Endothelial cell (in vitro differentiated cells): ENCODE measurements at regions not wholly inside any gene's neighbourhood (a gene's known extent, or its start where the extent isn't known, plus 50 kb on each side); places are given as distances from the start of the nearest gene placed in this dataset.

Experiments
- DNase-seq: peaks from one replicate; pipeline ENCODE4 v3.0.0; 2021; ENCODE audit warnings: low spot score
- H3K27ac Mint-ChIP-seq: one replicate; pipeline ENCODE4 v1.8.0; 2021; ENCODE audit warnings: mixed read lengths, inconsistent platforms; ENCODE audit not compliant: unreplicated experiment
- H3K27me3 Mint-ChIP-seq: one replicate; pipeline ENCODE4 v1.8.0; 2021; ENCODE audit warnings: mild to moderate bottlenecking, moderate library complexity, mixed read lengths, inconsistent platforms; ENCODE audit not compliant: unreplicated experiment
- H3K36me3 Mint-ChIP-seq: one replicate; pipeline ENCODE4 v1.8.0; 2021; ENCODE audit warnings: mild to moderate bottlenecking, low read depth, mixed read lengths, inconsistent platforms; ENCODE audit not compliant: unreplicated experiment
- H3K4me1 Mint-ChIP-seq: one replicate; pipeline ENCODE4 v1.8.0; 2021; ENCODE audit warnings: mild to moderate bottlenecking, mixed read lengths, inconsistent platforms; ENCODE audit not compliant: unreplicated experiment
- H3K4me3 Mint-ChIP-seq: one replicate; pipeline ENCODE4 v1.8.0; 2021; ENCODE audit warnings: mild to moderate bottlenecking, mixed read lengths, inconsistent platforms; ENCODE audit not compliant: unreplicated experiment
- H3K9me3 Mint-ChIP-seq: one replicate; pipeline ENCODE4 v1.8.0; 2021; ENCODE audit warnings: mixed read lengths, inconsistent platforms; ENCODE audit not compliant: unreplicated experiment
- CTCF ChIP-seq: fragments of 200-600 bp; sonication (generic); IDR thresholded peaks from one replicate; pipeline ENCODE4 v1.5.0; 2021; ENCODE audit warnings: antibody characterized with exemption; ENCODE audit not compliant: unreplicated experiment

DNA sequence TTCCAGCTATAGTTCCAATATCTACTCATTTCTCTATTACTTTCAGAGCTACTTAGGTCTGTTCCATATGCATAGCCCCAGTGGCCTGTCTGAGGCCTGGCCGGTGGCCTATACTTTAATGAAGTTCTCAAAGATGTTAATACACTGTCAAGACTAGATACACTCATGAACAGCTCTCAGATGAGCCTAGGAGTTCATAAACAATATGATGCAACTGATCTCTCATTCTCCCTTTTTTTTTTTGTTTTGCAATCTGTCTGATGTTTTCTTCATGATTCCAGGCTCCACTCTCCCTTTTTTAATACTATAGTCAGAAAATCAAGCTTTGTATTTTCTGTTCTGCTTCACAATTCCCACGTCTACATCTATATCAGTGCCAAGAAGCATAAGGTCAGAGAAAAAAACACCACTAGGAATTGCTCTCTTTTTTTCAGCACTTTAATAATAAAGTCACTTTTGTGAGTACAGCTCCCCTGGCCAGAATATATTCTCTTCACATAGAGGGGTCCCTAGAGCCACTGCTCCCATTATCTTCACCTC, 321.0 kb downstream of the C7orf25 start:
- Mint-ChIP-seq H3K36me3 (peaks cover 6% of the 10 kb centered on the region), H3K4me1 (no peaks in the 10 kb centered on the region), H3K27ac (no peak overlapping the region), H3K9me3 (peaks cover 5% of the 10 kb centered on the region), H3K27me3 (no peaks in the 10 kb centered on the region), H3K4me3 (no peak overlapping the region)
- TF ChIP-seq CTCF, result no peak
- DNase-seq, result no peak

DNA sequence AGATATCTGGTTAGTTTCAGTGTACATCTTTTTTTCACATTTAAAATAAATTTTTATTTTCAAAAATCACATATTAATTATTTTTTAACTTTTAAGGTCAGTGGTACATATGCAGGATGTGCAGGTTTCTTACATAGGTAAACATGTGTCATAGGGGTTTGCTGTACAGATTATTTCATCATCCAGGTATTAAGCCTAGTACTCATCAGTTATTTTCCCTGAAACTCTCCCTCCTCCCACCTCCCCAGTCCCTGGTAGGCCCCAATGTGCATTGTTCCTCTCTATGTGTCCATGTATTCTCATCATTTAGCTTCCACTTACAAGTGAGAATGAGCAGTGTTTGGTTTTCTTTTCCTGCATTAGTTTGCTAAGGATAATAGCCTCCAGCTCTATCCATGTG, 323.0 kb downstream of the C7orf25 start:
- no peak for DNase-seq
- H3K27ac Mint-ChIP-seq, result no peak overlapping the region
- peaks cover 1% of the 10 kb centered on the region for H3K27me3 Mint-ChIP-seq
- peaks cover 6% of the 10 kb centered on the region for H3K36me3 Mint-ChIP-seq
- no peak overlapping the region for H3K4me3 Mint-ChIP-seq
- peaks cover 5% of the 10 kb centered on the region for H3K9me3 Mint-ChIP-seq
- H3K4me1 Mint-ChIP-seq, result no peaks in the 10 kb centered on the region
- TF ChIP-seq CTCF, result no peak

DNA sequence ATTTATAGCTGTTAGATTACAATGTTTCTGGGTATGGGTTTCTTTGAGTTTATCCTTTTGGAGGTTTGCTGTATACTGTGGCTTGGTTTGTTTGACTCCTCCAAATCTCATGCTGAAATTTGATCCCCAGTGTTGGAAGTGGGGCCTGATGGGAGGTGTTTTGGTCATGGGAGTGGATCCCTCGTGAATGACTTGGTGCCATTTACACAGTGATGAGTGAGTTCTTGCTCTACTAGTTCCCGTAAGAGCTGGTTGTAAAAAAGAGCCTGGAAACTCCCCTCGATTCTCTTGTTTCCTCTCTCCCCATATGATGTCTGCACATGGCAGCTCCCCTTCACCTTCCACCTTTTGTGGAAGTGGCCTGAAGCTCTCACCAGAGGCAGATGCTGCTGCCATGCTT, 324.1 kb downstream of the C7orf25 start:
- peaks cover 6% of the 10 kb centered on the region for H3K36me3 Mint-ChIP-seq
- peaks cover 5% of the 10 kb centered on the region for H3K9me3 Mint-ChIP-seq
- peaks cover 1% of the 10 kb centered on the region for H3K27me3 Mint-ChIP-seq
- no peak overlapping the region for H3K27ac Mint-ChIP-seq
- H3K4me3 Mint-ChIP-seq, result no peak overlapping the region
- no peak for TF ChIP-seq CTCF
- H3K4me1 Mint-ChIP-seq, result no peaks in the 10 kb centered on the region
- DNase-seq, result no peak

DNA sequence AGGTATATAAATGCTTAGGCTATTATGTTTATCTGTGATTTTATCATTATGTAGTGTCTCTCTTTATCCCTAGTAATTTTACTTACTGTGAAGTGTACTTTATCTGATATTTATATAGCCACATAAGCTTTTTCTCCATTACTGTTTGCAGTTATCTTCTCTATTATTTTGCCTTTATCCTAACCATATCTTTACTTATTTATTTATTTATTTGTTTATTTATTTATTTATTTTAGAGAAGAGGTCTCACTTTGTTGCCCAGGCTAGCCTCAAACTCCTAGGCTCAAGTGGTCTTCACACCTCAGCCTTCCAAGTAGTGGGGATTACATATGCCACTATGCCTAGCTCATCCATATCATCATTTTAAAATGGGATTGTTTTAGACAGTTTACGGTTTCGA, 331.8 kb downstream of the C7orf25 start:
- H3K36me3 Mint-ChIP-seq, result no peaks in the 10 kb centered on the region
- no peaks in the 10 kb centered on the region for H3K4me1 Mint-ChIP-seq
- H3K27me3 Mint-ChIP-seq, result no peaks in the 10 kb centered on the region
- no peak for DNase-seq
- no peaks in the 10 kb centered on the region for H3K9me3 Mint-ChIP-seq
- no peak overlapping the region for H3K27ac Mint-ChIP-seq
- TF ChIP-seq CTCF, result no peak
- no peak overlapping the region for H3K4me3 Mint-ChIP-seq

DNA sequence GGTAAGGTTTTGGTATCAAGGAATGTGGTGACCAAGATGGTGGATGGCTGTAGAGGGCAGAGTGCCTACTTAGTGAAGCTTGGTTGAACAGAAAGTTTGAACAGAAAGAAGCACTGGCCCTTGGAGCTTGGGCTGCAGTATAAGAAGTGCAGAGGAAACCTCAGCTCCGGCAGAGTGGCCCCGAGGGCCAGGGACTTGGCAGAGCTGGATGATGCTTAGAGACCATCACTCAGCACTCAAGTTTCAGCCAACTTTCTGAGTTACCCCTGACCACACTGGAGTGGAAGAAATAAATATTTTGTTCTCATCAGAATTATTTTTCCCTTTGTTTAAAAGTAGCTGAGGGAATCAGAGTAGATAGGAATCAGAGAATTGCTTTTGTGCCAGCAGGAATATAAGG, 336.7 kb downstream of the C7orf25 start:
- no peak overlapping the region for H3K4me3 Mint-ChIP-seq
- TF ChIP-seq CTCF, result no peak
- H3K36me3 Mint-ChIP-seq, result no peaks in the 10 kb centered on the region
- no peak overlapping the region for H3K27ac Mint-ChIP-seq
- H3K9me3 Mint-ChIP-seq, result no peaks in the 10 kb centered on the region
- no peaks in the 10 kb centered on the region for H3K27me3 Mint-ChIP-seq
- no peak for DNase-seq
- no peaks in the 10 kb centered on the region for H3K4me1 Mint-ChIP-seq
